ENCODE measurements at regions not wholly inside any gene's neighbourhood (a gene's known extent, or its start where the extent isn't known, plus 50 kb on each side); places are given as distances from the start of the nearest gene placed in this dataset.

- Histone ChIP-seq H3K4me2 (ENCODE audit: insufficient read depth, low read length) (no peak overlapping the region), H3K27ac (ENCODE audit: insufficient read depth, low read depth, low read length) (no peak overlapping the region), H3K36me3 (ENCODE audit: control insufficient read depth in 2 of 2, extremely low read depth in 1 of 2, insufficient read depth in 2 of 2, low read length in 2 of 2) (no peaks in the 10 kb centered on the region), H3K9ac (replicated peaks; ENCODE audit: extremely low read depth, insufficient read depth, low read length) (no peak overlapping the region), H3K27me3 (ENCODE audit: control insufficient read depth in 2 of 2, insufficient read depth in 2 of 2, low read length in 2 of 2) (peaks cover 3 to 7% of the 10 kb centered on the region in 2 experiments), H3K4me1 (ENCODE audit: control insufficient read depth, extremely low read depth, insufficient read depth, low read length) (no peaks in the 10 kb centered on the region), H3K9me3 (replicated peaks; ENCODE audit: control insufficient read depth, insufficient read depth, low read length) (no peaks in the 10 kb centered on the region), H3K9me1 (replicated peaks; ENCODE audit: control insufficient read depth, extremely low read depth, insufficient read depth, low read length) (no peaks in the 10 kb centered on the region), H3K79me2 (ENCODE audit: control insufficient read depth, insufficient read depth, low read length) (no peaks in the 10 kb centered on the region), H2AFZ (ENCODE audit: low read depth, low read length) (no peak overlapping the region), H4K20me1 (replicated peaks; ENCODE audit: control insufficient read depth, extremely low read depth, insufficient read depth, low read length) (no peaks in the 10 kb centered on the region), H3K4me3 (replicated peaks in 1 of 3; ENCODE audit: insufficient read depth in 1 of 3, low read depth in 1 of 3, low read length in 3 of 3) (no peak overlapping the region)
- dilution Hi-C loops (cut with MboI; ENCODE audit: extremely low pct_ligation_motif_present, low sequenced_read_pairs) (no loop called here), intact Hi-C loops (cut with micrococcal nuclease) (no loop called here)
- DNase-seq (ENCODE audit: low read depth, low spot score) (no peak), FAIRE-seq (no peak)
- ChIA-PET POLR2A (no interaction called here), CTCF (no interaction called here)
- TF ChIP-seq POLR2A (IDR thresholded peaks at IDR 0.05; ENCODE audit: low read depth, low read length) (no peak), FOS (IDR thresholded peaks at IDR 0.05; ENCODE audit: borderline replicate concordance, insufficient read depth, low read length) (no peak), POLR2AphosphoS5 (IDR thresholded peaks at IDR 0.05; ENCODE audit: insufficient read depth, low read depth, low read length) (no peak), MYC (IDR thresholded peaks at IDR 0.05; ENCODE audit: low read depth, low read length) (no peak), MAX (IDR thresholded peaks at IDR 0.05; ENCODE audit: insufficient read depth, insufficient read length) (no peak), JUN (IDR thresholded peaks at IDR 0.05; ENCODE audit: borderline replicate concordance, insufficient read depth, insufficient read length, low read depth) (no peak), EZH2 (IDR thresholded peaks at IDR 0.05; ENCODE audit: borderline replicate concordance, low read depth, low read length, severe bottlenecking) (no peak), GATA2 (IDR thresholded peaks at IDR 0.05; ENCODE audit: insufficient read depth, insufficient read length, low read depth, low read length) (no peak)
- TF ChIP-seq, protein P1, sequence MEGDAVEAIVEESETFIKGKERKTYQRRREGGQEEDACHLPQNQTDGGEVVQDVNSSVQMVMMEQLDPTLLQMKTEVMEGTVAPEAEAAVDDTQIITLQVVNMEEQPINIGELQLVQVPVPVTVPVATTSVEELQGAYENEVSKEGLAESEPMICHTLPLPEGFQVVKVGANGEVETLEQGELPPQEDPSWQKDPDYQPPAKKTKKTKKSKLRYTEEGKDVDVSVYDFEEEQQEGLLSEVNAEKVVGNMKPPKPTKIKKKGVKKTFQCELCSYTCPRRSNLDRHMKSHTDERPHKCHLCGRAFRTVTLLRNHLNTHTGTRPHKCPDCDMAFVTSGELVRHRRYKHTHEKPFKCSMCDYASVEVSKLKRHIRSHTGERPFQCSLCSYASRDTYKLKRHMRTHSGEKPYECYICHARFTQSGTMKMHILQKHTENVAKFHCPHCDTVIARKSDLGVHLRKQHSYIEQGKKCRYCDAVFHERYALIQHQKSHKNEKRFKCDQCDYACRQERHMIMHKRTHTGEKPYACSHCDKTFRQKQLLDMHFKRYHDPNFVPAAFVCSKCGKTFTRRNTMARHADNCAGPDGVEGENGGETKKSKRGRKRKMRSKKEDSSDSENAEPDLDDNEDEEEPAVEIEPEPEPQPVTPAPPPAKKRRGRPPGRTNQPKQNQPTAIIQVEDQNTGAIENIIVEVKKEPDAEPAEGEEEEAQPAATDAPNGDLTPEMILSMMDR (IDR thresholded peaks at IDR 0.05; ENCODE audit: extremely low read depth in 1 of 2, insufficient read depth in 1 of 2, low read depth in 1 of 2, low read length in 2 of 2) = no peak
- BruUV-seq (replicated peaks) = no TSS peak
These were observed 95.1 kb upstream of the RFX8 start for GRCh38 chr2:101569886-101570520.
